Trophoblast cell (in vitro differentiated cells and primary cell): ENCODE measurements at regions not wholly inside any gene's neighbourhood (a gene's known extent, or its start where the extent isn't known, plus 50 kb on each side); places are given as distances from the start of the nearest gene placed in this dataset.

ENCODE experiments used
- DNase-seq, 2 donors: peaks; one replicate each; pipeline ENCODE4 v3.0.0-alpha.2; 2016
- H2AFZ ChIP-seq: 2 replicates; pipeline ENCODE4 v1.6.1; 2013; ENCODE audit warnings: low read length, moderate library complexity, mild to moderate bottlenecking; ENCODE audit not compliant: insufficient read depth, poor library complexity
- H2AK5ac ChIP-seq: 2 replicates; pipeline ENCODE4 v1.6.1; 2013; ENCODE audit warnings: mild to moderate bottlenecking, low read length
- H2BK120ac ChIP-seq: 2 replicates; pipeline ENCODE4 v1.6.1; 2013; ENCODE audit warnings: low read length, mild to moderate bottlenecking, moderate library complexity; ENCODE audit not compliant: insufficient read depth, poor library complexity
- H2BK12ac ChIP-seq: 2 replicates; pipeline ENCODE4 v1.6.1; 2013; ENCODE audit warnings: mild to moderate bottlenecking, low read length, moderate library complexity
- H2BK5ac ChIP-seq: 2 replicates; pipeline ENCODE4 v1.6.1; 2013; ENCODE audit warnings: low read length, low read depth, moderate library complexity, mild to moderate bottlenecking; ENCODE audit not compliant: poor library complexity
- H3K14ac ChIP-seq: 2 replicates; pipeline ENCODE4 v1.6.1; 2013; ENCODE audit warnings: mild to moderate bottlenecking, low read length
- H3K18ac ChIP-seq: 2 replicates; pipeline ENCODE4 v1.6.1; 2013; ENCODE audit warnings: mild to moderate bottlenecking, low read length
- H3K23ac ChIP-seq: 2 replicates; pipeline ENCODE4 v1.6.1; 2013; ENCODE audit warnings: low read length
- H3K27ac ChIP-seq: 2 replicates; pipeline ENCODE4 v1.5.1; 2013; ENCODE audit warnings: low read depth, mild to moderate bottlenecking, inconsistent platforms, low read length, moderate library complexity
- H3K27me3 ChIP-seq: 2 replicates; pipeline ENCODE4 v1.6.1; 2013; ENCODE audit warnings: inconsistent platforms, mild to moderate bottlenecking, low read length, moderate library complexity; ENCODE audit not compliant: insufficient read depth
- H3K36me3 ChIP-seq, 2 experiments: 1 replicate in 1 of 2; 2 replicates in 1 of 2; pipeline ENCODE4 v1.6.1; 2013; ENCODE audit warnings: low read length in 2 of 2, mild to moderate bottlenecking in 2 of 2, moderate library complexity in 1 of 2; ENCODE audit not compliant: insufficient read depth in 2 of 2, control insufficient read depth in 1 of 2
- H3K4ac ChIP-seq: 2 replicates; pipeline ENCODE4 v1.6.1; 2013; ENCODE audit warnings: low read depth, mild to moderate bottlenecking, low read length, moderate library complexity
- H3K4me1 ChIP-seq, 2 experiments: 1 replicate in 1 of 2; 2 replicates in 1 of 2; pipeline ENCODE4 v1.6.1; 2013; ENCODE audit warnings: low read length in 2 of 2, mild to moderate bottlenecking in 2 of 2, moderate library complexity in 1 of 2; ENCODE audit not compliant: insufficient read depth in 2 of 2, control insufficient read depth in 1 of 2
- H3K4me2 ChIP-seq: 2 replicates; pipeline ENCODE4 v1.6.1; 2013; ENCODE audit warnings: inconsistent platforms, mild to moderate bottlenecking, low read length, moderate library complexity
- H3K4me3 ChIP-seq: 2 replicates; pipeline ENCODE4 v1.5.1; 2013; ENCODE audit warnings: mild to moderate bottlenecking, low read depth, low read length, inconsistent platforms
- H3K79me1 ChIP-seq: one replicate; pipeline ENCODE4 v1.6.1; 2013; ENCODE audit warnings: low read length
- H3K79me2 ChIP-seq: 2 replicates; pipeline ENCODE4 v1.6.1; 2013; ENCODE audit warnings: low read length, mild to moderate bottlenecking; ENCODE audit not compliant: control insufficient read depth, insufficient read depth, poor library complexity
- H3K9ac ChIP-seq: 2 replicates; pipeline ENCODE4 v1.6.1; 2013; ENCODE audit warnings: mild to moderate bottlenecking, low read length
- H3K9me3 ChIP-seq: 2 replicates; pipeline ENCODE4 v1.6.1; 2013; ENCODE audit warnings: low read depth, mild to moderate bottlenecking, control low read depth, inconsistent platforms, low read length; ENCODE audit not compliant: insufficient read depth
- H4K12ac ChIP-seq: 2 replicates; pipeline ENCODE4 v1.6.1; 2013; ENCODE audit warnings: low read depth, mild to moderate bottlenecking, low read length, moderate library complexity
- H4K8ac ChIP-seq: 2 replicates; pipeline ENCODE4 v1.6.1; 2013; ENCODE audit warnings: low read depth, mild to moderate bottlenecking, low read length, moderate library complexity
- H4K91ac ChIP-seq: one replicate; pipeline ENCODE4 v1.6.1; 2013; ENCODE audit warnings: low read depth, mild to moderate bottlenecking, low read length, moderate library complexity
- WGBS: extraction: QIAGEN DNeasy Blood & Tissue Kit; methylation state at CpG from one replicate; pipeline ENCODE4 v1.1.7; 2013; ENCODE audit warnings: missing lambda C conversion rate; ENCODE audit not compliant: insufficient read length, insufficient coverage; ENCODE audit errors: extremely low coverage; 5-methylcytosine and 5-hydroxymethylcytosine counted together

GRCh38 chr3:163838769-163839168 lies 1239.5 kb downstream of the SI start:
- Histone ChIP-seq H3K79me1 (no peaks in the 10 kb centered on the region), H4K8ac (no peak overlapping the region), H2BK5ac (no peak overlapping the region), H2BK12ac (no peak overlapping the region), H4K91ac (no peak overlapping the region), H3K27me3 (no peaks in the 10 kb centered on the region), H3K4ac (no peak overlapping the region), H3K36me3 (no peaks in the 10 kb centered on the region), H3K79me2 (no peaks in the 10 kb centered on the region), H3K18ac (no peak overlapping the region), H3K4me1 (no peaks in the 10 kb centered on the region), H3K4me2 (no peak overlapping the region), H2AFZ (no peak overlapping the region), H3K27ac (no peak overlapping the region), H3K23ac (no peak overlapping the region), H2AK5ac (no peak overlapping the region), H3K9me3 (no peaks in the 10 kb centered on the region), H3K14ac (no peak overlapping the region), H3K9ac (no peak overlapping the region), H2BK120ac (no peak overlapping the region), H4K12ac (no peak overlapping the region), H3K4me3 (no peak overlapping the region)
- no peak for DNase-seq
- WGBS: no CpG with 5 or more reads among the region's 4 CpGs

DNA sequence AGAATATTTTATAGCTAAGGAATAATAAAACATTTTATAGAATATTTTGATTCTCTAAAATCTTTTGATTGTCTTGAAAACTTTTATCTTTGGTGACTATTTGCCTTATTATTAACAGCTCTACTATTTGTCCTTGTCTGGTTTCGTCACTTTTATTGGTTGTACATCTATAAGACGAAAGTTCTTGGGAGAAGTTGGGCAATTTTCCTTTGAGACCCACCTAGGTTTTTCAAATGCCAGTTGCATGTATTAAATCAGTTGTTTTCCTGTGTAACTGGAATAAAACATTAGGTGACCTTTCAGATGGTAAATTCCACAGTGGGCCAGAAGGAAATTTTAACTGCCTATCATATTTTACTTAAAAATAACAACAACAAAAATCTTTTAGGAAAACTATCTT lies 1245.7 kb downstream of the SI start:
- H3K27me3 ChIP-seq: no peaks in the 10 kb centered on the region
- H3K9me3 ChIP-seq: peaks cover 2% of the 10 kb centered on the region
- H3K4me1 ChIP-seq: no peaks in the 10 kb centered on the region
- no peak overlapping the region for H4K91ac ChIP-seq
- H3K79me2 ChIP-seq: no peaks in the 10 kb centered on the region
- H3K18ac ChIP-seq: no peak overlapping the region
- no peak overlapping the region for H3K4me2 ChIP-seq
- no peak overlapping the region for H3K14ac ChIP-seq
- no peak overlapping the region for H2AFZ ChIP-seq
- no peak overlapping the region for H2BK5ac ChIP-seq
- WGBS: no CpG with 5 or more reads among the region's 2 CpGs
- no peak overlapping the region for H2BK12ac ChIP-seq
- no peak overlapping the region for H3K4me3 ChIP-seq
- H2BK120ac ChIP-seq: no peak overlapping the region
- H3K36me3 ChIP-seq: no peaks in the 10 kb centered on the region
- H3K79me1 ChIP-seq: no peaks in the 10 kb centered on the region
- DNase-seq: no peak
- H3K23ac ChIP-seq: no peak overlapping the region
- H4K12ac ChIP-seq: no peak overlapping the region
- H3K4ac ChIP-seq: no peak overlapping the region
- H2AK5ac ChIP-seq: no peak overlapping the region
- no peak overlapping the region for H3K9ac ChIP-seq
- no peak overlapping the region for H4K8ac ChIP-seq
- no peak overlapping the region for H3K27ac ChIP-seq

GRCh38 chr3:163821841-163822240 lies 1256.5 kb downstream of the SI start:
- H3K27me3 ChIP-seq: no peaks in the 10 kb centered on the region
- no peak overlapping the region for H2BK120ac ChIP-seq
- no peak overlapping the region for H3K4me3 ChIP-seq
- no CpG with 5 or more reads among the region's 1 CpG for WGBS
- H3K4ac ChIP-seq: no peak overlapping the region
- no peak overlapping the region for H2BK12ac ChIP-seq
- no peak overlapping the region for H4K91ac ChIP-seq
- H3K4me2 ChIP-seq: no peak overlapping the region
- H3K79me2 ChIP-seq: no peaks in the 10 kb centered on the region
- no peak overlapping the region for H3K9ac ChIP-seq
- H4K8ac ChIP-seq: no peak overlapping the region
- no peaks in the 10 kb centered on the region for H3K4me1 ChIP-seq
- no peak overlapping the region for H3K18ac ChIP-seq
- H3K14ac ChIP-seq: no peak overlapping the region
- H2BK5ac ChIP-seq: no peak overlapping the region
- H4K12ac ChIP-seq: no peak overlapping the region
- H2AFZ ChIP-seq: no peak overlapping the region
- H3K27ac ChIP-seq: no peak overlapping the region
- H3K79me1 ChIP-seq: no peaks in the 10 kb centered on the region
- H2AK5ac ChIP-seq: no peak overlapping the region
- no peak for DNase-seq
- H3K9me3 ChIP-seq: no peaks in the 10 kb centered on the region
- H3K23ac ChIP-seq: no peak overlapping the region
- no peaks in the 10 kb centered on the region for H3K36me3 ChIP-seq

GRCh38 chr3:163817015-163817414 lies 1261.3 kb downstream of the SI start:
- Histone ChIP-seq H3K23ac (no peak overlapping the region), H3K4ac (no peak overlapping the region), H3K27ac (no peak overlapping the region), H2BK120ac (no peak overlapping the region), H4K12ac (no peak overlapping the region), H2AFZ (no peak overlapping the region), H3K79me1 (no peaks in the 10 kb centered on the region), H3K4me2 (no peak overlapping the region), H3K4me1 (no peaks in the 10 kb centered on the region), H3K27me3 (no peaks in the 10 kb centered on the region), H2AK5ac (no peak overlapping the region), H3K79me2 (no peaks in the 10 kb centered on the region), H4K8ac (no peak overlapping the region), H3K36me3 (no peaks in the 10 kb centered on the region), H3K9me3 (no peaks in the 10 kb centered on the region), H3K9ac (no peak overlapping the region), H3K14ac (no peak overlapping the region), H3K4me3 (no peak overlapping the region), H2BK5ac (no peak overlapping the region), H4K91ac (no peak overlapping the region), H3K18ac (no peak overlapping the region), H2BK12ac (no peak overlapping the region)
- WGBS: no CpG with 5 or more reads among the region's 6 CpGs
- DNase-seq: no peak

DNA sequence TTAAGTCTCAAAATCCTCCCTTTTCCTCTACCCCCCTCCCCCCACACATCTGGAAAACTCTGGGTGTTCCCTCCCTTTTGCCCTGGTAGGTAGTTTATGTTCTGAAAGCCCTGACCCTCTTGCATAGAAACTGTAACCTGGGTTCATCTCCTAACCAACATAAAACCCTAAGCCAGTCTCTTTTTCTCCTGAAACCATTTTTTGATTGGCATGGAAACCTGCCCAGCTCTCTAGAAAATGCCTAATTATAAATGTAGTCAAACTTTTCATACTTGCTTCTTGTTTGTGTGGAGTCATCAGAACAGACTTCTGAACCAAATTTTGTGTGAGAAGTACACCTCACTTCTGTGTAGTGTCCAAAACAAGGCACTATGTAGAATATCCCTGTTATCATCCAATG lies 1264.4 kb downstream of the SI start:
- Histone ChIP-seq H2BK12ac (no peak overlapping the region), H3K4ac (no peak overlapping the region), H3K14ac (no peak overlapping the region), H3K23ac (no peak overlapping the region), H2BK120ac (no peak overlapping the region), H4K12ac (no peak overlapping the region), H3K9ac (no peak overlapping the region), H3K4me2 (no peak overlapping the region), H3K79me2 (no peaks in the 10 kb centered on the region), H3K27me3 (no peaks in the 10 kb centered on the region), H3K4me1 (no peaks in the 10 kb centered on the region), H3K79me1 (no peaks in the 10 kb centered on the region), H3K36me3 (no peaks in the 10 kb centered on the region), H2AFZ (no peak overlapping the region), H2BK5ac (no peak overlapping the region), H2AK5ac (no peak overlapping the region), H3K18ac (no peak overlapping the region), H3K27ac (no peak overlapping the region), H3K9me3 (no peaks in the 10 kb centered on the region), H3K4me3 (no peak overlapping the region), H4K8ac (no peak overlapping the region), H4K91ac (no peak overlapping the region)
- no peak for DNase-seq
